K562 (cell line): ENCODE measurements at regions not wholly inside any gene's neighbourhood (a gene's known extent, or its start where the extent isn't known, plus 50 kb on each side); places are given as distances from the start of the nearest gene placed in this dataset.

Experiments used
- BHLHE40 ChIP-seq: IDR thresholded peaks from 2 replicates; pipeline ENCODE4 v1.6.1; 2011; ENCODE audit warnings: low read length, improper control_type of control experiment
- BRD9 ChIP-seq: fragments of 450-650 bp; IDR thresholded peaks from 2 replicates; pipeline ENCODE4 v1.6.1; 2018; ENCODE audit warnings: low read depth; ENCODE audit not compliant: partially characterized antibody
- CHAMP1 ChIP-seq: fragments of 450-650 bp; IDR thresholded peaks from 2 replicates; pipeline ENCODE4 v1.6.1; 2016; ENCODE audit warnings: mild to moderate bottlenecking
- CREB3 ChIP-seq: fragments of 450-650 bp; conservative IDR thresholded peaks from 2 replicates; pipeline ENCODE4 v1.6.1; 2016; ENCODE audit warnings: missing genetic modification characterization, low read depth, mild to moderate bottlenecking, missing compliant biosample characterization, moderate library complexity
- CREM ChIP-seq: IDR thresholded peaks from 2 replicates; pipeline ENCODE4 v1.6.1; 2014; ENCODE audit warnings: antibody characterized with exemption, low read depth
- DNMT1 ChIP-seq: fragments of 450-650 bp; IDR thresholded peaks from 2 replicates; pipeline ENCODE4 v1.6.1; 2016; ENCODE audit warnings: antibody characterized with exemption, mild to moderate bottlenecking
- ELK1 ChIP-seq: sonication (generic); formaldehyde crosslinking; IDR thresholded peaks from 2 replicates; pipeline ENCODE4 v1.8.1; 2022; ENCODE audit warnings: missing genetic modification reagents
- JUND ChIP-seq, 2 experiments: IDR thresholded peaks; 2 replicates in 1 of 2; 3 replicates in 1 of 2; pipeline ENCODE4 v1.6.1; 2011; ENCODE audit warnings: borderline replicate concordance in 2 of 2, low read depth in 2 of 2, low read length in 2 of 2, improper control_type of control experiment in 1 of 2, missing biosample characterization in 1 of 2, missing genetic modification characterization in 1 of 2, missing genetic modification reagents in 1 of 2
- MEIS2 ChIP-seq: fragments of 450-650 bp; IDR thresholded peaks from 2 replicates; pipeline ENCODE4 v1.6.1; 2014; ENCODE audit warnings: mild to moderate bottlenecking; ENCODE audit not compliant: partially characterized antibody
- MTA1 ChIP-seq: fragments of 450-650 bp; IDR thresholded peaks from 2 replicates; pipeline ENCODE4 v1.6.1; 2017; ENCODE audit warnings: borderline replicate concordance
- NR1H2 ChIP-seq: sonication (generic); formaldehyde crosslinking; IDR thresholded peaks from 2 replicates; pipeline ENCODE4 v1.4.0; 2020; ENCODE audit warnings: mild to moderate bottlenecking, missing genetic modification reagents
- POLR2AphosphoS2 ChIP-seq: IDR thresholded peaks from 2 replicates; pipeline ENCODE4 v1.6.1; 2012; ENCODE audit warnings: low read length, improper control_type of control experiment
- TAL1 ChIP-seq: fragments of 450-650 bp; IDR thresholded peaks from 2 replicates; pipeline ENCODE4 v1.6.1; 2016; ENCODE audit warnings: mild to moderate bottlenecking
- TCF15 ChIP-seq: fragments of 250-450 bp; sonication (Bioruptor Pico); IDR thresholded peaks from 2 replicates; pipeline ENCODE4 v1.8.0; 2022; ENCODE audit warnings: moderate library complexity, mild to moderate bottlenecking, inconsistent platforms
- TFAP4 ChIP-seq: sonication (generic); formaldehyde crosslinking; IDR thresholded peaks from 2 replicates; pipeline ENCODE4 v1.8.0; 2022; ENCODE audit warnings: missing genetic modification reagents, mild to moderate bottlenecking, moderate library complexity, borderline replicate concordance
- TF ChIP-seq, protein P1 (sequence below): fragments of 450-650 bp; formaldehyde crosslinking; IDR thresholded peaks from 2 replicates; pipeline ENCODE4 v1.4.0; 2020; ENCODE audit warnings: mild to moderate bottlenecking, moderate library complexity

DNA sequence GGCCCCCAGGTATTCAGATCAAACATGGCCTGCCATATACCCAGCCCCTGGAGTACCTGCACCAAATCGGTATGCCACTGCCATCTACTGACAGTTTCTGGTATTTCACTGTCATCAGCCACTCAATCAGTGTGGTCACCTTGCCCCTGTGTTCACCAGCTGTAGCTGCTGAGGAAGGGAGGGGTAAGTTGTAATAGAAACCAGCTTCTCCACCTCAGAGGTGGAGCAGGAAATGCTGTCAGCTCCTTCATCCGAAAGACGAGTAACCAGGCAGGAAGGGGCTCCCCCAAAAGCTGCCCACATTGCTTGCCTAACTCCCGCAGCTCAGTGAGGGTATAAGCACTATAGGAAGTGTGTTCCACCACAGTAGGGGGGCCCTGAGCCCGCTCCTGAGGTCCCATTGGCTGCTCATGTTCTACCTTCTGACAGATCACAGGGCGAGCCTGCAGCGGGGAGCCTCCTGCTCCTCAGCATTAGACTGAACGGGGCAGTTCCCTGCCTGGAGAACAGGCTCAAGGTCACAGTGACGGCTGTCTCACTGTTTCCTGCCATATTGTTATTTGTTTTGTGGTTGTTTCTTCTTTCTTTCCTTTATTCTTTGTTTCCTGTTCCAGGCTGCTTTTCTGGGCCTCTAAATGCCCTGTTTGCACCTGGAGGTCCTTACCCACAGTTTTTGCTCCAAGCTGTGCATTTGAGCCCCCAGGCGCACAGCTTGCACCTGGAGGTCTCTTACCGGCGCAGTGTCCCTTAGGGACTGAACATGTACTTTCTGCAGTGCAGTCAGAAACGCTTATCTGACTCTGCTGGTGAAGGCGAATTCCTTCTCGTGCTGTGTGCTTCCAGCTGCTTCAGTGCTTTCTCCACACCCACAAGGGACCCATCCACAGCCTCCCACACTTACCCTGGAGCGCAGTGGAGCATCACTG is 1638.3 kb downstream of the MRPL39 start (continued):
- TF ChIP-seq TFAP4 (CRISPR knock-in tag), result no peak
- no peak for TF ChIP-seq MTA1
- no peak for TF ChIP-seq ELK1 (CRISPR knock-in tag)
- TF ChIP-seq CREB3, result no peak
- no peak for TF ChIP-seq BHLHE40
- no peak for TF ChIP-seq TCF15 (CRISPR knock-in tag)
- no peak for TF ChIP-seq DNMT1
- TF ChIP-seq JUND (IDR thresholded peaks at IDR 0.05; ENCODE audit: borderline replicate concordance, low read depth, low read length), result peak; percentile 24; the same call in 1 of the 2 replicates
- TF ChIP-seq JUND (tag; IDR thresholded peaks at IDR 0.05; ENCODE audit: borderline replicate concordance, low read depth, low read length), result no peak
- TF ChIP-seq CHAMP1, result no peak
- TF ChIP-seq MEIS2, result peak; percentile 49
- TF ChIP-seq TAL1, result no peak
- TF ChIP-seq, protein P1, sequence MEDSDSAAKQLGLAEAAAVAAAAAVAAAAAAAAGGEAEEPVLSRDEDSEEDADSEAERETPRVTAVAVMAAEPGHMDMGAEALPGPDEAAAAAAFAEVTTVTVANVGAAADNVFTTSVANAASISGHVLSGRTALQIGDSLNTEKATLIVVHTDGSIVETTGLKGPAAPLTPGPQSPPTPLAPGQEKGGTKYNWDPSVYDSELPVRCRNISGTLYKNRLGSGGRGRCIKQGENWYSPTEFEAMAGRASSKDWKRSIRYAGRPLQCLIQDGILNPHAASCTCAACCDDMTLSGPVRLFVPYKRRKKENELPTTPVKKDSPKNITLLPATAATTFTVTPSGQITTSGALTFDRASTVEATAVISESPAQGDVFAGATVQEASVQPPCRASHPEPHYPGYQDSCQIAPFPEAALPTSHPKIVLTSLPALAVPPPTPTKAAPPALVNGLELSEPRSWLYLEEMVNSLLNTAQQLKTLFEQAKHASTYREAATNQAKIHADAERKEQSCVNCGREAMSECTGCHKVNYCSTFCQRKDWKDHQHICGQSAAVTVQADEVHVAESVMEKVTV, result peak; percentile 70
- TF ChIP-seq NR1H2 (CRISPR knock-in tag), result no peak
- TF ChIP-seq BRD9, result no peak
- no peak for TF ChIP-seq POLR2AphosphoS2
- TF ChIP-seq CREM, result peak; percentile 51; the same call in 1 of the 2 replicates
